NT2/D1 (cell line): ENCODE measurements at regions not wholly inside any gene's neighbourhood (a gene's known extent, or its start where the extent isn't known, plus 50 kb on each side); places are given as distances from the start of the nearest gene placed in this dataset.

Source experiments
- SUZ12 ChIP-seq: IDR thresholded peaks from 2 replicates; pipeline ENCODE4 v1.6.1; 2011; ENCODE audit not compliant: insufficient read length, insufficient read depth; ENCODE audit errors: extremely low read depth
- YY1 ChIP-seq: IDR thresholded peaks from 2 replicates; pipeline ENCODE4 v1.6.1; 2011; ENCODE audit not compliant: insufficient read length, insufficient read depth
- ZNF274 ChIP-seq: IDR thresholded peaks from 2 replicates; pipeline ENCODE4 v1.6.1; 2011; ENCODE audit warnings: mild to moderate bottlenecking, low read depth, low read length

- no peak for TF ChIP-seq ZNF274
- no peak for TF ChIP-seq YY1
- TF ChIP-seq SUZ12, result no peak
These were observed 320.5 kb downstream of the CENPW start for GRCh38 chr6:126660376-126660775.
